ENCODE measurements at regions not wholly inside any gene's neighbourhood (a gene's known extent, or its start where the extent isn't known, plus 50 kb on each side); places are given as distances from the start of the nearest gene placed in this dataset.

DNA sequence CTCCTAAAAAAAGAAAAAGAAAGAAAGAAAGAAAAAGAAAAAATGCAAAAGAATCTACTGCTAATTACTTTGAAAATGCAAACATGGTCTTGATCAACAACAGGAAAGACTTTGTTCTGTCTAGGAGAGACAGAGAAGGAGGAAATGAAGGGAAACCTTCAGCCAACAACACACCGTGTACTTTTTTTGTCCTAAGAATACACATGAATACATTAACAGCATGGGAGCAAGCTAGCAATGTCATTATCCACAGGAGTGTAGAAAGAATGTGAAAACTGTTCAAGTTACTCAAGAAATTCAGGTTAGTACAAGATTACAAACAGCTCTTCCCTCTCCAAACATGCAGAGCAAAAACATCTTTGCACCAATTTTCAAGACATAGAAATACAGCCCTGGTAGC lies 326.3 kb downstream of the UBE3D start:
- TF ChIP-seq CTCF (IDR thresholded peaks at IDR 0.05; ENCODE audit: low read depth, low read length): no peak
- DNase-seq (ENCODE audit: extremely low read depth, low read depth): no peak

GRCh38 chr6:82740072-82740471 lies 325.6 kb downstream of the UBE3D start:
- DNase-seq (ENCODE audit: extremely low read depth, low read depth): no peak

DNA sequence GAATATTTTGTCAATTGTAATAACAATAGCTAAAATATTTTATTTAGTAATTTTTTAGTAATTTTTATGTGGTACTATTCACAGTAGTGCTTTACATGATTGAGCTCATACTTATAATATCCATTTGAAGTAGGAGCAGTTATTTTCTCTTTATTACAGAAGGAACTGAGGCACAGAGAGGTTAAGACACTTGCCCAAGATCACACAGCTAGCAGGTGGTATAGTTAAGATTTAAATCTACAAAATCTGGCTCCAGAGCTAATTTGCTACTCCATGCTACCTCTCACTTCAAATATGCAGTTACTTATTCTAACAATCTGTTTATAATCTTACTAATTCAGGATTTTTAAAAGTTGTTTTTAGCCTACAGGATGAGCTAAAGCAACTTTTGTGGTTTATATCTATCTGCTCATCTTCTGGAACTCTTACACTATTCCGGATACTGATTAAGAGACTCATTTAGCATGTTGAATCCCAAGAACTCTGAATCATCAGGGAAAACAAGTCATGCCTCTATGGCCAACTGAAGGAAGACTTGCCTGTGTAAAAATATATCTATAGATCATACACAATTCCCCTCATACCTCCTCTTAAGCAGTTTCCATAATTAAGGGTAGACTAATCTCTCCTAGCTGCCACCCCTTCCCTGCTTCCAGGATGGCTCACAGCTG lies 324.2 kb downstream of the UBE3D start:
- DNase-seq (ENCODE audit: extremely low read depth, low read depth): no peak
- TF ChIP-seq CTCF (IDR thresholded peaks at IDR 0.05; ENCODE audit: low read depth, low read length): no peak

More at GRCh38 chr6:82740072-82740471, 325.6 kb downstream of the UBE3D start:
- TF ChIP-seq CTCF (IDR thresholded peaks at IDR 0.05; ENCODE audit: low read depth, low read length): no peak

DNA sequence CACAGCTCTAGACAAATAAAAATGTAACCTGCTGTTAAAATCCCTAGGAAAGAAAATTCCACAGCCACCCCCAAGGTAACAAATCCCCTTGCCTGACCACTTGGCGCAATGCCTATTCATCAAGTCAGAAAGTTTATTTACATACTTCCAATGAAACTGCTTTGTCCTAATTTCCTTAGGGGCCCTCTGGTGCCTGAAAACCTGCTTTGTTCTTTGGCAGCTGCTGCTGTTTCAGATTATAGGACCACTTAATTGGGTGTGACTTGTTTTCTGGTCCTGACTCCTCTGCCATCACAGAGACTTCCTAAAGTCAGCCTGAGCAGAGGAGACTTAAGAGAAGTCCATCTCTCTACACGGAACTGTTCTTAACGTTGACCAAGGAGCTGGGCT lies 323.6 kb downstream of the UBE3D start:
- no peak for DNase-seq (ENCODE audit: extremely low read depth, low read depth)

GRCh38 chr6:82744286-82745015 lies 321.2 kb downstream of the UBE3D start:
- no peak for DNase-seq (ENCODE audit: extremely low read depth, low read depth)
- TF ChIP-seq CTCF (IDR thresholded peaks at IDR 0.05; ENCODE audit: low read depth, low read length): no peak

More for the DNA sequence above, 323.6 kb downstream of the UBE3D start:
- TF ChIP-seq CTCF (IDR thresholded peaks at IDR 0.05; ENCODE audit: low read depth, low read length): no peak

DNA sequence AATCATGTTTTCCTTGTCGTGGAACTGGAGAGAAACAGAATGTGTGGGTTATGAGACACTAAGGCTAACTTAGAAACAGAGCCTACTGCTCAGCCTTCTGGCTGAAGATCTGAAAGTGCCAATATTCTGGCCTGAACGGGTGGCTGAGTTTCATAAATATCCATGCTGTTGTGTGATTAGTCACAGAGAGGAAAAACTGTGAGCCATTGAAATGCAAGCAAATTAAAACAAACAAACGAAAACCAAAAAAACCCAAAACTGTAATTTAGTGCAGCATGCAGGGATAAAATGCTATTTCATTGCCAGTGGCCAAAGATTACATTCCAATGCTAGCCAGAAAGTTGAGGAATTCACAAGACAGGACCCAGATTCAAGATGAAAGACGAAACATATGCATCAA lies 315.1 kb downstream of the UBE3D start:
- DNase-seq (ENCODE audit: extremely low read depth, low read depth): peak; percentile 81
- TF ChIP-seq CTCF (IDR thresholded peaks at IDR 0.05; ENCODE audit: low read depth, low read length): no peak

GRCh38 chr6:82751718-82752117 lies 313.9 kb downstream of the UBE3D start:
- no peak for DNase-seq (ENCODE audit: extremely low read depth, low read depth)
- TF ChIP-seq CTCF (IDR thresholded peaks at IDR 0.05; ENCODE audit: low read depth, low read length): no peak
